Ovary (tissue), 3 donors: ENCODE measurements at regions not wholly inside any gene's neighbourhood (a gene's known extent, or its start where the extent isn't known, plus 50 kb on each side); places are given as distances from the start of the nearest gene placed in this dataset.

Source experiments
- CTCF ChIP-seq, 3 donors: fragments of 450-650 bp in 2 of 3; fragments of 200-600 bp in 1 of 3; IDR thresholded peaks; one replicate each; pipeline versions ENCODE4 v1.5.1 to v1.8.0; 2016 to 2022; ENCODE audit warnings: antibody characterized with exemption in 3 of 3, mild to moderate bottlenecking in 1 of 3
- EP300 ChIP-seq: sonication (generic); formaldehyde crosslinking; IDR thresholded peaks from one replicate; pipeline ENCODE4 v1.6.1; 2017; ENCODE audit warnings: antibody characterized with exemption
- donor health status: DM: no; HTN: no; CAD: no.

- TF ChIP-seq CTCF (IDR thresholded peaks at IDR 0.05) (no peak), EP300 (no peak)
Measured at GRCh38 chr3:28853830-28854229, 427.0 kb upstream of the RBMS3 start.
